GM19455 (cell line): ENCODE measurements at regions not wholly inside any gene's neighbourhood (a gene's known extent, or its start where the extent isn't known, plus 50 kb on each side); places are given as distances from the start of the nearest gene placed in this dataset.

ENCODE experiments used
- ATAC-seq: cut with Tn5 transposase; IDR thresholded peaks from one replicate; pipeline ENCODE4 v1.9.1; 2021; ENCODE audit not compliant: unreplicated experiment

DNA sequence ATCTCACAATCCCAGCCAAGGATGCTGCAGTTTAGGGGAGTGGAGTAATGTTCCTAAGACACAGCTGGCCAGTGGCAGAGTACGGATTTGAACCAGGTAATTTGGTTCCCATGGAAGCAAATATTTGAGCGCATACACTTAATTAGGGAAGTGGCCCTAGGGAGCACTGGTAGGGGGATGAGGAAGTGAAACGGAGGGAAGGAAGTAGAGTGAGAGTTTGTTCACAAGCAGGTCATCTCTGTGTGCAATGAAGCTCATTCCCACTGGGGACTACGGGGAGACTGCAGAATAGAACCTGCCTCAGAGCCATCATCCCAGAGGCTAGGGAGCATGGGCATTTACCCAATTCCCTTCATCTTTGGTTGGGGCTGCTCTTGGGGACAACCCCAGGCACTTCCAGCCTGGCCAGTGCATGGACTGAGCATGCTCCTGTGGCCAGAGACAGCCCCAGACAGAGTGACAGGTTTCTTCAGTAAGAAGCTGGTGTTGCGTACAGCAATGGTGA is 317.2 kb upstream of the PROK2 start:
- ATAC-seq = peak; percentile 52

DNA sequence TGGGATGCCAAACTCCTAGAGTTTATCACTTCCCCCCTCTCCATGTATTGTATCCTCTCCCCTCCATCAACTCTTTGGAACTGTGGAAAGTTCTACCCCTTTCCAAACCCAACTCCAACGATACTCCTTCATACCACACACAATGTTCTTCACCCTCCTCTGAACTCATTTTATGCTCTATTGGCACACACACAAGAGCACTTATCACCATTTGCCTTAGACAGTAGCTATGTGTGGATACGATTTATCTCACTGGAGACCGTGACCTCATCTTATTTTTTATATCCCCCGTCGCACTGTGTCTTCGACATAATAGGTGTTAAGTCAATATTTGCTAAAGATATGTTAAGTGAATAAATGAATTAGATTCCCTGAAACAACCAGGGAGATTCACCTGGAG is 316.5 kb upstream of the PROK2 start:
- no peak for ATAC-seq

DNA sequence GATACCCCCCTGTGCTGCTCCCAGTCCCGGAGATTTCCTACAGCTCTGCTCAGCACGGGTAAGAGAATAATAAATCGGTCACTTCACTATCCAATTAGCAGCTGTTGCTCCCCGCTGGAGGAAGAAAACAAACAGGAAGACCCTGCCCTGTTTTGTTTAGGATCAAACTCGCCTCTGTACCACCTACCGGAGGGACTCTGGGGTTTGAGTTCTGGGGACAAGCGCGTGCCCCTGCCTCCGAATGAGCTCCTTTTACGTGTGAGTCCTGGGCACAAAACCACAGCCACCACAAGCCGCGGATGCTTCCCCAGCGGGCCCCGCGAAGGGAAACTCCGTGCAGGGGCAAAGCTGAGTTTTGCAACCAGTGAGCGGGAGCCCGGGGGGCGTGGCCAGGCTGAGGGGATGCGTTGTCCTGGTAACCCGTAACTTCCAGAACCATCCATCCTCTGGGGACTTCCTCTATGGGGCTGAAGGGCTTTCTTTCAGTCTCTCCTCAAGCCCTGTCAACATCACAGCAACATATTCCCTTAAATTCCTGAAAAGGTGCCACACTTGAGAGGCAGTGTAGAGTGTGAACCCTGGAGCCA is 315.7 kb upstream of the PROK2 start:
- ATAC-seq = peak; percentile 54

DNA sequence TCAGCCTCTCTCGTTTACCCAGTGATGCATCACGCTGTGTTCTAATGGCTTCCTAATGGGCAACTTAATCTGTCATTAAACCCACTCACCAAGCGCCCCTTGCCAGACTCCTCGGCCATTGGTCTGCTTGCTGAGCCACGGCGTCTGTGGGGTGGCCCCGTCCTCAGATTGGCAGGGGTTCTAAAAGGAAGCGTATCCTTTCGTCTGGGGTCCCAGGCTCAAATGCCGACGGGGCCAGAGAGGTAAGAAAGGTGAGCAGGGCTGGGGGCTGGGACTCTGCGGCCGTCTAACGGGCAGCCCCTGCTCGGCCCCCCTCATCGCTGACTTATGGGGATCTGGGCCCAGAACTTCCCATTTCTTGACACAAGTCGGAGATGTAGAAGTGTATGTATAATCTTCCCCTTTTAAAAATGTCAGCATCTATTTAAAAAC is 315.1 kb upstream of the PROK2 start:
- no peak for ATAC-seq

DNA sequence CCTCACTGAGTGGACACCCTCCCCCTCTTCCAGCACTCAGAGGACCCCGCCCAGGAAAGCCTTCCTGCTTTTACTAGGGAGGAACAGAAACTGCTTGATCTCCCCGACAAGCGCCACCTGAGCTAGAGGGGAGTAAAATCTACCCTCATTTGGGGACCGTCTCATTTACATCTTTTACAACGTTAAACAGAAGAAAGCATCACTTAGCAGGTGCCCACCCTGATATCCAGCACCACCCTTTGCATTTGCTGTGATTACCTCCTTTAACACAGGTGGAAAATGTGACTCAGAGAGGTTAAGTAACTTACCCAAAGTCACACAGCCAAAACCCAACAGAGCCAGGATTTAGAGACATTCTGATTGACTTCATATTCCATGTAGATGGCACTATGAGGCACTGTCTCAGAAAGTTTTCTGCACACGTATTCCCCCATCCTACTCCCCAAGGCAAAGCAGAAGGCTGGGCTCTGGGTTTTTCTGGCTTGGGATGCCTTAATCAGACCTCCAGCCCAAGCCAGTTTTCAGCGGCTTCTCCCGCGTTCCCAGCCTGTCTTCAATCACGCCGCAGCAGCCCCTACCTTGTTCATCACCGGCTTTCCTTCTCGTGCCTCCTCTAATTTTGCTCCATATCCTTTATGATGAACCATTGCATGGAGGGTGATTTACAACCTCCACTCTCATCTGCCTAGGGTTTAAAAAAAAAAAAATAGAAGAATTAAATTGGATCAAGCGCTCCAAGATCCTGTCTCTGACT is 314.6 kb upstream of the PROK2 start:
- ATAC-seq = no peak

DNA sequence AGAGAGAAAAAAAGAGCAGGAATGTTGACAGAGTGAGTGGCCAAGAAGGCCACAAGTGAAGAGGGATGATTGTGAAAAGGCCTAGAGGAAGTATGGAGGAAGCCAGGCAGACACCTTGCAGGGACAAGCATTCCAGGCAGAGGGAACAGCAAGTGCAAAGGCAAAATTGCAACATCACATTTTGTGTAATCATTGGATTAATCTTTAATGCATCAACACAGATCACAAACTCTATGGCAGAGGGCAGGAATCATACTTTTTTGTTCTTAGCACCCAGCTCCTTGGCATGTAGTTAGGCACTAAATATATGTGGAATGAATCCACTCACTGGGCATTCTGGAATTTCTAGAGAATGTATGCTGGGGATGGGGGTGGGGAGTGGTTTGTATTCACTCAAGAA is 312.1 kb upstream of the PROK2 start:
- no peak for ATAC-seq

DNA sequence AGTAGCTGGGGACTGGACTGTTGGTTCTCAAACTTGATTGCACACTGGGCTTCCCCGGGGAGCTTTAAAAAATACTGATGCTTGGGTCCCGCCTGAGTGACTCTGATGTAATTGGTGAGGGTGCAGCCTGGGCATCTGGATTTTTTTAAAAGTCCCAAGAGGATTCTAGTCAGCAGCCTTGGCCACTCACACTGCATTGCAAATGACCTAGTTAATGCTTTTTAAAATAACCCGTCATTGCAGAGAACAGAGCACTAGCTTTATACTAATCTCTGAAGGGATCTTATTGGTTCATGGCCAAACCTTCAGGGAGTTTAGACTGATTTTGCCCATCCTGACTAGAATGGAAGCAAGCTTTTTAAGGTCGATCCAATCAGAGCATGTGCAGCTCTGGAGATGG is 310.6 kb upstream of the PROK2 start:
- no peak for ATAC-seq

DNA sequence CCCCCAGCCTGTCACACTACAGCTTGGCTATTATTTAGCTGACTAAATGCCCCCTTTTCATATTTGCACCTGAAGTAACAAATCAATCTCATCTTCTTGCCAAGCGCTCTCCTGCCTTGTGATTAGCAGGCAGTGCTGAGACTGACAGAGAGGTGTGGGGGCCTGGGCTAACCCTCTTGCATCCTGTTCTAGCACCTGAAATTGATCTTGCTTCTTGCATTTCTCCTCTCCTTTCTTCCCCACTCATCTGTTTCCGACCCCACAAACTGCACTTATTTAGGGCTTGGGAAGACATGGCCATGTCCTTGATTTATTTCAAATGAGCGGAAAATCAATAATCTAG is 309.0 kb upstream of the PROK2 start:
- no peak for ATAC-seq

DNA sequence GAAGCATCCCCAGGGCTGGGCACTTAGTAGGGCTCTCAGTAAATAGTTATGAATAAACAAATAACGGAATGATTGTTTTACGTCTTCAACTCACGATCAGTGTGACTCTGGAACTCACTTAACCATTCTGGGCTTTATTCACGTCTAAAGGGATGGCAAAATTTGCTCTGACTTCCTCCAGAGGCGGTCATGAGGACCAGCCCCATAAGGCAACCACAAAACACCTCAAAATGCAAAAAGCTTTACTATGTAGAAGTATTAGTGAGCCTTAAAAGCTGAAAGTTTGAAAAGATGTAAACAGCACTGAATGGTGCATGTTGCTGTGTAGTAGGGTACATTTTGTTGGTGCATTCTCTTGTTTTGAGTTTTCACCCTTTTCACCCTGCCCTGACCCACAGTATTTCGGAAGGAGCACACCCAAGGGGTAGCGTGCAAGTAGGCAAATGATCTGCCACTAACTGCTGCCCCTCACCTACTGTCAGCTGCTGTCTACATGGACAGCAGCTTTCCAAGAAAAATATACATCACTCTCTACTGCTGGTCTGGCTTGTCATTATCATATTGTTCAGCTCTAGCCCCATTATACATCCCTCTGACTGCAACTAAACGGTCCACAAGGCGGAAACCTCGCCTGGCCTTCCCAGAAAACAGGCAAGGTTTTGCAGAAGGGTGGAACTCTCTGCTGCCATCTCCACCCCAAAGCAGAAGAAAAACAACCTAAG is 308.5 kb upstream of the PROK2 start:
- peak; percentile 67 for ATAC-seq

DNA sequence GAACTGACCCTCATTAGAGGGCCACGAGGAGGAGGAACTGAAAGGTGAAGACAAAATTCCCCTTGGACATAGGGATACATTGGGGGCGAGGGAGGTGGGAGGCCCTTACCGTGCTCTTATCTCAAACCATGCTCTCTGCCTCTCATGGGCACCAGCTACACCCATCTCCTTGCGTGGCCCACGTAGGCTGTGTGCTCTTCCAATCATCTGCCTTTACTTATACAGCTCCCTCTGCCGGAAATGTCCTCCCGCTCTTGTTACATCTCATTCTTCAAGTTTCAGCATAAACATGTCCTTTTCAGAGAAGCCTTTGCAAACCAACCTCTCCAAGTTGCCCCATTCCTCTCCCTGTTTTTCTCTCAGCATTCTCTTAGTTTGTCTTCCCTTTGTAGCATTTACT is 307.8 kb upstream of the PROK2 start:
- ATAC-seq = no peak

DNA sequence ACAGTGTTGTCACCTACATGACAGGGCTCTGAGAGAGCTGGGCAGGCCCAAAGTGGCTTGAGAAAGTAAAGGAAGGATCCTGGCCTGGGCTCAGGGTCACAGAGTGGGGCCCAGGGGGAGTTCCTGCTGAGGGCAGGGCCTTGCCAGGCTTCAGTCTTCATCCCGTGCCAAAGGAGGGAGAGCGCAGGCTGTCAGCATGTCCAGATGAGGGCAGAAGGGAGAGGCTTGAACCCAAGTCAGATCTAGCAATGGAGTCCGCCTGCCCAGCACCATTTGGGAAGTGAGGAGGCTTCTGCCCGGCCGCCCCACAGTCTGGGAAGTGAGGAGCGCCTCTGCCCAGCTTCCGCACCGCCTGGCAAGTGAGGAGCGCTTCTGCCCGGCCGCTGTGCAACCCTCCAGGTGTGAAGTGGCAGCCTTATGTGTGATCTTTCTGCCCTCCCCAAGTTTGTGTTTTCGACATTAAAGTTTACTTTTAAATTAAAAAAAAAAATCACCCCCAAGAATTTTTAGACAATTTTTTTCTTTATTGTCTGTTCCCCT is 303.6 kb upstream of the PROK2 start:
- ATAC-seq = no peak

DNA sequence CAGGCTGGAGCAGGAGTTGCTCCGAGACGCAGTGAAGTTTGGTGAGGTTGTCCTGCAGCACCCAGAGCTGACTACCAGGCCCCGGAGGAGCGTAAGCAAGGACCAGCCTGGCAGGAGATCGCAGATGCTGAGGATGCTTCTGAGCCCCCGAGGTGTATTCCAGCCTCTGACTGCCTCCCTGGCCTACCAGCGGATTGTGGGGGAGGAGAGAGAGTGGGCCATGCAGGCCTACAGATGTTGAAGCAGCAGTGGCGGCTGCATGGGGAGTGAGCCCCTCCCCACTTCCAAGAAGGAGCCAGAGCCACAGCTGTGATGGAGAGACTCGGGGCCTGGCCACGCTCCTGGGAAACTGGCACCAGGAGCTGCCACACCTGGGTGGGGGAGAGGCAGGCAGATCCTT is 302.5 kb upstream of the PROK2 start:
- no peak for ATAC-seq

DNA sequence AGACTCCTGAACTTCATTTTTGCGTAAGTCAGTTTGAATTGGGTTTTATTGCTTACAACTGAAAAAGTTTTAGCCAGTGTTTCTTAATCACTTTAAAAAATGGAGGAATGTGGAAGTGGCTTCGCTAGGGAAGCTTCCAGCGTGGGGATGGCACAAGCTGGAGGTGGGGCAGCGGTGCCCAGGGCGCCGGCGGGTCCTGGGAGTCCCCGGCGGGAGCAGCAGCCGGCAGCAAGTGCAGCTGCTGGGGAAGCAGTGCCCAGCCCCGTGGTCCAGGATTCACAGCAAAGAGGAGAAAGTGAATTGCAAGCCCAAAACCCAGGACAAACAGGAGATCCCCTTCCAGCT is 301.8 kb upstream of the PROK2 start:
- no peak for ATAC-seq

DNA sequence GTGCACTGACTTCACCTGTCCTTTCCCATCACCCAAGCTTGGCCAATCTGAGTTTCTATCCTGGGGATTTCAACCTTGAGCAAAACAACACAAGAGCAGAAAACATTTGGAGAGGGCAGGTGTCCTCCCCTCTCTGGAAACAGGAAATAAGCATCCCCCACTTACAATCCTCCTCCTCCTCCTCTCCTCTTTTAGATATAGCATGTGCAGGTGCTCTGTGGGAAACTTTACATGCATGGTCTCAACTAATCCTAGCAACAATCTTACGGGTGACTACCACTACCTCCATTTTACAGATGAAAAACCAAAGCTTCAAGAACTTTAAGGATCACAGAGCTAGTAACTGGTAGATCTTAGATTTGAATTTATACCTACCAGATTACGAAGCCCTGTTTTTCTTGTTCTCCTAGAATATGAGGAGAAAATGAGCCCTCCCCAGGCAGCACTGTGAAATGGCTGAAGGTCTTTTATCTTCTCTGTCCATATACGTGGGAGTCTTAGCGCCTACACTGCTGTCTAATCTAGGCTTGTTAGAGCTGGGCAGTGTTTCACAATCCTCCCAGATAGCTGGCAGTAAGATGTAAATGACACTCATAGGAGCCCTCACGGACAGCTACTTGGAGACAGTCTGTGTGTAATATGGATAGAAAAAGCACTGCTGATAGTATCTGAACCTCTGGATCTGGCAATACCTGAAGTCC is 301.2 kb upstream of the PROK2 start:
- no peak for ATAC-seq

DNA sequence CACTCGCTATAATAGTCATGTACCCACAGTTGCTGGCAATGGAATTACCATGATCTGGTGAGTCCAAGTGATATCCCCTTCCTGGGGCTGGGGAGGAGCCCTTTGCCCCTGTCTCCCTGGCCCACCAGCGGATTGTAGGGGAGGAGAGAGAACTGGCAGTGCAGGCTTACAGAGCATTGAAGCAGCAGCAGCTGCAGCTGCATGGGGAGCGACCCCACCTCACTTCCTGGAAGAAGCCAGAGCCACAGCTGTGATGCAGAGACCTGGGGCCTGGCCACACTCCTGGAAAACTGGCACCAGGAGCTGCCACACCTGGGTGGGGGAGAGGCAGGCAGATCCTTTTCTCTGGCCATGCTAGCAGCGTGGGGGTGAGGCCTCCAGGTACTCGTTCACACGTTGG is 300.1 kb upstream of the PROK2 start:
- no peak for ATAC-seq

DNA sequence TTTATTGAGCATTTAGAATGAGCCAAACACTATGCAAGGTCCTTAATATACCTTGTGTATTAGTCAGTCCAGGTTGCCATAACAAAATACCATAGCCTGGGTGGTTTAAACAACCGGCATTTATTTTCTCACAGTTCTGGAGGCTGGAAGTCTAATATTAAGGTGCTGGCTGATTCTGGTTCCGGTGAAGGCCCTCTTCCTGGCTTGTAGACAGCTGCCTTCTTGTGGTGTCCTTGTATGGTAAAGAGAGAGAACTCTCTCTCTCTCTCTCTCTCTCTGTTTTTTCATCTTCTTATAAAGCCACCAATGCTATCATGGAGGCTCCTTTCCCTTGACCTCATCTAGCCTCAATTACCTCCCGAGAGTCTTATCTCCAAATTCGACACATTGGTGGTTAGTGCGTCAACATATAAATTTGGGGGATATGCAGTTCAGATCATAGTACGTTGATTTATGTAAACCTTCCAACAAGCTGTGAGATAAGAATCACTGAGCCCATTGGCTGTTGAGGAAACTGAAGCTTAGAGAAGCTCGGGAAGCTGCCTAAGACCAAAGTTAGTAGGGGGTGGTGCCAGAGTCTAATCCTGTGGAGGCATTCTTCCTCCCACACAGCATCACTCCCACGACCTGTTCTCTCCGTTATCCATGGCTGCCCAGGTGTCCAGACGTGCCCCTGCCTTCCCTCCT is 298.0 kb upstream of the PROK2 start:
- ATAC-seq = peak; percentile 15

DNA sequence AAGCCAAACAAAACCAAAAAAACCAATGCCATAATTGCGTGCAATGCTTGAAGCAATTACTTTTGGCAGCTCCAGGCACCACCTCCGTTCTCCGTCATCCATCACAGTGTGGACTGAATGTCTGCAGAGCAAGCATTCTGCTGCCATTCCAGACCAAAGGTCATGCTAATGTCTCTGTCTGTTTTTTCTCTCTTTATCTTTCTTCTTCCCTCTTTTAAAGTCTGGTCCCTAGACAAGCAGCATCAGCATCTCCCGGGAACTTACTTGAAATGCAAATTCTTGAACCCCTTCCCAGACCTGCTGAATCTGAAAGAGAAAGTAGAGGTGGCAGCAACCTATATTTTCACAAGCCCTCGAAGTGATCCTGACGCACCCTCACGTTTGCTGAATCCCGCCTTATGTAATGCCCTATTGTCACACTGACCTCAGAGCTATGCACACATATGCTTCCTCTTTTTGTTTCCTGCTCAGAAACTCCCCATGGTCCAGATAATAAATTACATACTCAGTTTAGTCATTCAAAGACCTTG is 297.3 kb upstream of the PROK2 start:
- peak; percentile 51 for ATAC-seq

DNA sequence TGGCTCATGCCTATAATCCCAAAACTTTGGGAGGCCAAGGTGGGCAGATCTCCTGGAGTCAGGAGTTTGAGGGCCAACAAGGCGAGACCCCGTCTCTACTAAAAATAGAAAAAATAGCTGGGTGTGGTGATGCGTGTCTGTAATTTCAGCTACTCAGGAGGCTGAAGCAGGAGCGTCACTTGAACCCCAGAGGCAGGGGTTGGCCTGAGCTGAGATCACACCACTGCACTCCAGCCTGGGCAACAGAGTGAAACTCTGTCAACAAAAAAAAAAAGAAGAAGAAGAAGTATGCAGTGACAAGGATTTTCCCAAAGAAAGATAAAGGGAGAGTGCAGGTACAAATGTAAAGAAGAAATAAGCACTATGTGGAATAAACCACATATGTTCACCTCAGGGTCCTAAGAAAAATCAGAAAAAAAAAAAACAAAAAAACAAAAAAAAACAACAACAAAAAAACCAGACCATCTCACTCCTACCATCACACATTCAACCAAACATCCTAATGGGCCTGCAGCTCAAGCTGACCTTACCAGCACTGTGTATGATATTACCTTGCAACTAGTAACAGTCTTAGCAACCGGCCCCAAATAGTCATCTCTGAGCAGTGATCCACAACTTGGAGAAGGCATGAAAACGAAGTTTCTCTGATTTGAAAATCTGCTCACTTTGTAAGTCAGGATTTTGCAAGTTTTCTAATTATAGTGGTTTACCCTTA is 296.7 kb upstream of the PROK2 start:
- no peak for ATAC-seq

DNA sequence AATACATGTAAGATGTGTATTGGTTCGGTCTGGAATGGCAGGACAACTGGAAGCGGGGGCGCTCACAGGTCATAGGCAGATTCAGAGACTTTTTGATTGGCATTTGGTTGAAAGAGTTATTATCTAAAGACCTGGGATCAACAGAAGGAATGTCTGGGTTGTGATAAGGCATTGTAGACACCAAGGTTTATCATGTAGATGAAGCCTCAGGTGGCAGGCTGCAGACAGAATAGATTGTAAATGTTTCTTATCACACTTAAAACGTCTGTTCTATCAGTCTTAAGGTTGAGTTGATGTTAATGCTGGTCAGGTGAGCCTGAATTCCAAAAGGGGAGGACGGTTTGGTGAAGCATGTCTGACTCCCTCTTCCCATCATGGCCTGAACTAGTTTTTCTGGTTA is 295.9 kb upstream of the PROK2 start:
- ATAC-seq = no peak

DNA sequence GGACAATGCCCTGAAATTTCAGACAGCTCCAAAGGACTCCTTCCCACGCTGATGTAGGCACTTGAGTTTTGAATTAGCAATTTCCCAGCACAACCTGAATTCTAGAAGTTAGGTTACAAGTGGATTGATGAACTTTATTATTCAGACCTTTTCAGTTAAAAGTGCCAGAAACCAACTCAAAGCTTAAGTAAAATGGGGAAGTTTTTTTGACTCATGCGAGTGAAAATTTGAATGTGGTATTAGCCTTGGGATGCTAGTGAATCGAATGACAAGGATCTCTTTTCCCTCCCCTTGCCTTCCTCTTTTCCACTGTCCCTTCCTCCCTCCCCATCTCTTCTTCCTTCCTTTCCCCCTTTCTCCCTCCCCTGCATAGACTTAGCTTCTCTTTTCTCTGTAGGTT is 295.1 kb upstream of the PROK2 start:
- ATAC-seq = no peak
